ENCODE measurements at regions not wholly inside any gene's neighbourhood (a gene's known extent, or its start where the extent isn't known, plus 50 kb on each side); places are given as distances from the start of the nearest gene placed in this dataset.

GRCh38 chr14:29419736-29420135 is 507.9 kb downstream of the PRKD1 start (continued):
- TF ChIP-seq, protein P1, sequence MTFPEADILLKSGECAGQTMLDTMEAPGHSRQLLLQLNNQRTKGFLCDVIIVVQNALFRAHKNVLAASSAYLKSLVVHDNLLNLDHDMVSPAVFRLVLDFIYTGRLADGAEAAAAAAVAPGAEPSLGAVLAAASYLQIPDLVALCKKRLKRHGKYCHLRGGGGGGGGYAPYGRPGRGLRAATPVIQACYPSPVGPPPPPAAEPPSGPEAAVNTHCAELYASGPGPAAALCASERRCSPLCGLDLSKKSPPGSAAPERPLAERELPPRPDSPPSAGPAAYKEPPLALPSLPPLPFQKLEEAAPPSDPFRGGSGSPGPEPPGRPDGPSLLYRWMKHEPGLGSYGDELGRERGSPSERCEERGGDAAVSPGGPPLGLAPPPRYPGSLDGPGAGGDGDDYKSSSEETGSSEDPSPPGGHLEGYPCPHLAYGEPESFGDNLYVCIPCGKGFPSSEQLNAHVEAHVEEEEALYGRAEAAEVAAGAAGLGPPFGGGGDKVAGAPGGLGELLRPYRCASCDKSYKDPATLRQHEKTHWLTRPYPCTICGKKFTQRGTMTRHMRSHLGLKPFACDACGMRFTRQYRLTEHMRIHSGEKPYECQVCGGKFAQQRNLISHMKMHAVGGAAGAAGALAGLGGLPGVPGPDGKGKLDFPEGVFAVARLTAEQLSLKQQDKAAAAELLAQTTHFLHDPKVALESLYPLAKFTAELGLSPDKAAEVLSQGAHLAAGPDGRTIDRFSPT (tag by site-specific recombination; IDR thresholded peaks at IDR 0.05), result no peak
- TF ChIP-seq ZNF548 (tag by site-specific recombination; IDR thresholded peaks at IDR 0.05), result no peak
- TF ChIP-seq GFI1B (tag by site-specific recombination; IDR thresholded peaks at IDR 0.05), result no peak
- TF ChIP-seq ZNF221 (tag by site-specific recombination; IDR thresholded peaks at IDR 0.05; ENCODE audit: borderline replicate concordance), result no peak
- no peak for TF ChIP-seq OSR2 (tag by site-specific recombination; IDR thresholded peaks at IDR 0.05)
- no peak for TF ChIP-seq ZNF211 (tag by site-specific recombination; IDR thresholded peaks at IDR 0.05; ENCODE audit: low read depth)
- no peak for TF ChIP-seq ZSCAN23 (tag by site-specific recombination; IDR thresholded peaks at IDR 0.05)
- no peak for TF ChIP-seq EGR2 (tag by site-specific recombination; IDR thresholded peaks at IDR 0.05; ENCODE audit: low read depth)
- TF ChIP-seq ZNF202 (tag by site-specific recombination; IDR thresholded peaks at IDR 0.05; ENCODE audit: borderline replicate concordance), result no peak

DNA sequence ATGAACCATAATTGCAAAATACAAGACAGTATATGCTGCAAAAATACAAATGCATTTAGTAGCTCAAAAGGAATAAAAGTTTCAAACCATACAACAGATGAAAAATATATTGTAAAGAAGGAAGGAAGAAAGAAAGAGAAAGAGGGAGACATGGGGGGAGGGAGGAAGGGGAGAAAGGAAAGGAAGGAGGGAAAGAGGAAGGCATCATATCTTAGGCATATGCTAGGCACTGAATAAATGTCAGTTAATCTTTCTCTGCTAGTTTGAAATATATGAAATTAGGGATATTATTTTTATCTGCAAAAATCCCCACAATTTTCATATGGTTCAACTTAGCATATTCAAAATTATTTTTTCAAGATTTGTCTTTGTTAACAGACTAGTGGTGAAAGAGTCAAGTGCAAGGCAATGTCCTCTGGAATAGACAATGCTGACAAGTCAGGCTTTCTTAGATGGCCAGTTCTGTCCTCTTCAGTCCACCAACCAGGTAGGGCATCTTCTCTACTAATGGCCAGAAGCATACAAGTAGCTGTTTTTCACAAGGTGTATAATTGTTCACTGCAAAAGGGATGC is 506.4 kb downstream of the PRKD1 start:
- POLR2A ChIA-PET, result no interaction called here
- no peaks in the 10 kb centered on the region for H3K9me3 ChIP-seq (ENCODE audit: control insufficient read depth, insufficient read depth, low read depth, low read length)
- H3K4me1 ChIP-seq (ENCODE audit: control insufficient read depth, insufficient read depth, low read length), result no peaks in the 10 kb centered on the region
- H3K36me3 ChIP-seq (ENCODE audit: control insufficient read depth in 2 of 2, insufficient read depth in 1 of 2, low read length in 2 of 2), result no peaks in the 10 kb centered on the region
- H3K4me3 ChIP-seq (ENCODE audit: low read depth, low read length), result no peak overlapping the region
- no peak overlapping the region for H3K27ac ChIP-seq (ENCODE audit: extremely low read depth, low read depth, low read length)
- TF ChIP-seq WT1 (tag by site-specific recombination; IDR thresholded peaks at IDR 0.05), result no peak
- no peak for TF ChIP-seq GFI1B (tag by site-specific recombination; IDR thresholded peaks at IDR 0.05)
- TF ChIP-seq RBAK (tag by site-specific recombination; IDR thresholded peaks at IDR 0.05), result no peak
- CTCF ChIA-PET, result interaction anchor here (0.7 kb wide), 1 partner anchor 46 kb away, joined by 3 read pairs; no protein-coding TSS in a partner anchor

DNA sequence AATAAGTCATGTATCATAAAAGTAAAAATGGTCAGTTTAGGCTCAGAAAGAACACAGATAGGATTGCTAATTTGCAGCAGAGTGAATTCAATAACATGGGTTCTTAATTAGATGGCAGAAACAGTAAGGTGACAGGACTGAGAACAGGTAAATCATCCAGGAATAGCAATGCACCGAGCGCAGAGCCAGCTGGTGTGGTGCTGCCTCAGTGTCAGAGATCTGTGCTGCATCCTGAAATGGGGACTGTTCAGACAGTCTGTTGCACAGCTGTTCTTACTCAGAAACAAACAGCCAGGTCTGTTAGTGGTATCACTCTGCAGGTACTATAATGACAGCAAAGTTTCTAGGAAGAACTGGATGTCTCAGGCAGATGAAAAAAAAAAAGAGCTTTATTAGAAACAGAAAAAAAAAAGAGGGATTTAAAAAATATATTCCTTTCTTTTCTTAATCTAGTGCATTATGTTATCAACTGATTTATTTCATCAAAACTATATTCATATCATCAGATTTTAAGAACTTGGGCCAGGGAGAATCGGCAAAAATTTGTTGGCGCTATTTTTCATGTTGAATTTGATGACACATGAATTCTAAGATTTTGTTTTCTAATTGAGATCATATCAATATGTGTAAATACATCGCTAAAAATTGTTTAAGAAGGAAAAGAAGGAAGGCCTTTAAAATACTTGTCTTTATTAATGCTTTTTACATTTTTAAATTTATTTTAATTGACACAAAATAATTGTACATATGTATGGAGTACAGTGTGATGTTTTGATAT is 501.8 kb downstream of the PRKD1 start:
- Histone ChIP-seq H3K36me3 (ENCODE audit: control insufficient read depth in 2 of 2, insufficient read depth in 1 of 2, low read length in 2 of 2) (no peaks in the 10 kb centered on the region), H3K4me1 (ENCODE audit: control insufficient read depth, insufficient read depth, low read length) (no peaks in the 10 kb centered on the region), H3K4me3 (ENCODE audit: low read depth, low read length) (no peak overlapping the region), H3K27ac (ENCODE audit: extremely low read depth, low read depth, low read length) (no peak overlapping the region), H3K9me3 (ENCODE audit: control insufficient read depth, insufficient read depth, low read depth, low read length) (no peaks in the 10 kb centered on the region)
- ChIA-PET POLR2A (interaction anchor here (0.5 kb wide), 1 partner anchor 653 kb away, joined by 3 read pairs; no protein-coding TSS in a partner anchor), CTCF (no interaction called here)
- no peak for TF ChIP-seq KLF7 (tag by site-specific recombination; IDR thresholded peaks at IDR 0.05; ENCODE audit: borderline replicate concordance)
- no peak for TF ChIP-seq ZNF175 (tag by site-specific recombination; IDR thresholded peaks at IDR 0.05)
- TF ChIP-seq ZNF324 (tag by site-specific recombination; IDR thresholded peaks at IDR 0.05), result no peak
- TF ChIP-seq ZBTB8A (tag by site-specific recombination; IDR thresholded peaks at IDR 0.05), result no peak
- TF ChIP-seq ZNF791 (tag by site-specific recombination; IDR thresholded peaks at IDR 0.05), result no peak
- no peak for TF ChIP-seq KLF16 (tag by site-specific recombination; IDR thresholded peaks at IDR 0.05)
- TF ChIP-seq, protein P2, sequence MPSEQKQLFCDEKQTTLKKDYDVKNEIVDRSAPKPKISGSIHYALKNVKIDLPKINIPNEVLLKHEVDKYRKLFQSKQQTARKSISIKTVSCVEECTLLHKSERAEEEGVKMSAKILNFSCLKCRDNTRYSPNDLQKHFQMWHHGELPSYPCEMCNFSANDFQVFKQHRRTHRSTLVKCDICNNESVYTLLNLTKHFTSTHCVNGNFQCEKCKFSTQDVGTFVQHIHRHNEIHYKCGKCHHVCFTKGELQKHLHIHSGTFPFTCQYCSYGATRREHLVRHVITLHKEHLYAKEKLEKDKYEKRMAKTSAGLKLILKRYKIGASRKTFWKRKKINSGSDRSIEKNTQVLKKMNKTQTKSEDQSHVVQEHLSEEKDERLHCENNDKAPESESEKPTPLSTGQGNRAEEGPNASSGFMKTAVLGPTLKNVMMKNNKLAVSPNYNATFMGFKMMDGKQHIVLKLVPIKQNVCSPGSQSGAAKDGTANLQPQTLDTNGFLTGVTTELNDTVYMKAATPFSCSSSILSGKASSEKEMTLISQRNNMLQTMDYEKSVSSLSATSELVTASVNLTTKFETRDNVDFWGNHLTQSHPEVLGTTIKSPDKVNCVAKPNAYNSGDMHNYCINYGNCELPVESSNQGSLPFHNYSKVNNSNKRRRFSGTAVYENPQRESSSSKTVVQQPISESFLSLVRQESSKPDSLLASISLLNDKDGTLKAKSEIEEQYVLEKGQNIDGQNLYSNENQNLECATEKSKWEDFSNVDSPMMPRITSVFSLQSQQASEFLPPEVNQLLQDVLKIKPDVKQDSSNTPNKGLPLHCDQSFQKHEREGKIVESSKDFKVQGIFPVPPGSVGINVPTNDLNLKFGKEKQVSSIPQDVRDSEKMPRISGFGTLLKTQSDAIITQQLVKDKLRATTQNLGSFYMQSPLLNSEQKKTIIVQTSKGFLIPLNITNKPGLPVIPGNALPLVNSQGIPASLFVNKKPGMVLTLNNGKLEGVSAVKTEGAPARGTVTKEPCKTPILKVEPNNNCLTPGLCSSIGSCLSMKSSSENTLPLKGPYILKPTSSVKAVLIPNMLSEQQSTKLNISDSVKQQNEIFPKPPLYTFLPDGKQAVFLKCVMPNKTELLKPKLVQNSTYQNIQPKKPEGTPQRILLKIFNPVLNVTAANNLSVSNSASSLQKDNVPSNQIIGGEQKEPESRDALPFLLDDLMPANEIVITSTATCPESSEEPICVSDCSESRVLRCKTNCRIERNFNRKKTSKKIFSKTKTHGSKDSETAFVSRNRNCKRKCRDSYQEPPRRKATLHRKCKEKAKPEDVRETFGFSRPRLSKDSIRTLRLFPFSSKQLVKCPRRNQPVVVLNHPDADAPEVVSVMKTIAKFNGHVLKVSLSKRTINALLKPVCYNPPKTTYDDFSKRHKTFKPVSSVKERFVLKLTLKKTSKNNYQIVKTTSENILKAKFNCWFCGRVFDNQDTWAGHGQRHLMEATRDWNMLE (tag by site-specific recombination; conservative IDR thresholded peaks at IDR 0.05; ENCODE audit: low read depth), result no peak
- TF ChIP-seq MYNN (tag by site-specific recombination; IDR thresholded peaks at IDR 0.05; ENCODE audit: borderline replicate concordance), result no peak
- TF ChIP-seq SETDB1 (IDR thresholded peaks at IDR 0.05; ENCODE audit: insufficient read length, low read length), result no peak
- TF ChIP-seq YY1 (tag by site-specific recombination; IDR thresholded peaks at IDR 0.05), result no peak
- TF ChIP-seq ZNF510 (tag by site-specific recombination; IDR thresholded peaks at IDR 0.05; ENCODE audit: insufficient replicate concordance), result no peak
- TF ChIP-seq KLF8 (tag by site-specific recombination; IDR thresholded peaks at IDR 0.05), result no peak
- TF ChIP-seq ZNF473 (tag by site-specific recombination; IDR thresholded peaks at IDR 0.05), result no peak
- no peak for TF ChIP-seq ZNF423 (tag by site-specific recombination; IDR thresholded peaks at IDR 0.05)
